Frontal cortex (tissue), 3 donors: ENCODE measurements at regions not wholly inside any gene's neighbourhood (a gene's known extent, or its start where the extent isn't known, plus 50 kb on each side); places are given as distances from the start of the nearest gene placed in this dataset.
"Not testable (repeated sequence)": the region's sequence is repeated elsewhere in the genome, so short reads cannot be mapped to it uniquely, and the experiment has no call there.

Source experiments
- DNase-seq, 2 donors: peaks; one replicate each; pipeline ENCODE4 v3.0.0; 2012; ENCODE audit warnings: low spot score in 2 of 2
- FAIRE-seq: peaks from 2 replicates; lab custom pipeline; 2012; peaks lifted over from hg19 to GRCh38; lab: Jason Lieb, UNC
- donor health status: control.
- donor health status: control.
- donor health status: control.

DNA sequence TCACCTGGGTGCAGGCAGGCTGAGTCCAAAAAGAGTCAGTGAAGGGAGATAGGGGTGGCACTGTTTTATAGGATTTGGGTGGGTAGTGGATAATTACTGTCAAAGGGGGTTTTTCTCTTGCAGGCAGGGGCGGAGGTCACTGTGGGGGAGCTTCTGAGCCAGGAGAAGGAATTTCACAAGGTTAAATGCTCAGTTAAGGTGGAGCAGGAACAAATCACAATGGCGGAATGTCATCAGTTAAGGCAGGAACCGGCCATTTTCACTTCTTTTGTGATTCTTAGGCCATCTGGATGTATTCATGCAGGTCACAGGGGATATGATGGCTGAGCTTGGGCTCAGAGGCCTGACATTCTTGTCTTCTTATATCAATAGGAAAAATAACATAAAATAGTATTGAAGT, 69.7 kb upstream of the SIRPG start:
- not testable (repeated sequence) for DNase-seq, FAIRE-seq

DNA sequence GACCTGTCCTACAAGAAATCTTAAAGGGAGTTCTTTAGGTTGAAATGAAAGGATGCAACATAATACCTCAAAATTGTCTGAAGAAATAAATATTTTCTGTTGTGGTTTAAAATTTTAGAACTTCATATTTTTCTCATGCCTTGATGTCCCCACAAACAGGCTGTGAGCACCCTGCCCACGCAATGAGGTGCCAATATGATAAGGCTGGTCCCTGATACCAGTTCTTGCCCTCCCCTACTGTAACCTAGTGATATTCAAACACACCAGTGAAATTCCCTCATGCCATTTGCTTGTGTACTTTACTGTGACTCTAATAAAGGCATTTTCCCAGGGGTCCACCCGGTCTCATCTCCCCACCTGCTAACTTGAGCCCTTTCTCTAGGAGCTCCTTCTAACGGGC, 67.3 kb upstream of the SIRPG start:
- DNase-seq = no peak
- no peak for FAIRE-seq

GRCh38 chr20:1722513-1723050, 65.0 kb upstream of the SIRPG start:
- DNase-seq (no peak), FAIRE-seq (no peak)

- no peak for DNase-seq
- no peak for FAIRE-seq
These were observed 64.3 kb upstream of the SIRPG start for GRCh38 chr20:1721687-1722512.

GRCh38 chr20:1720845-1721475, 63.4 kb upstream of the SIRPG start:
- FAIRE-seq = no peak

DNA sequence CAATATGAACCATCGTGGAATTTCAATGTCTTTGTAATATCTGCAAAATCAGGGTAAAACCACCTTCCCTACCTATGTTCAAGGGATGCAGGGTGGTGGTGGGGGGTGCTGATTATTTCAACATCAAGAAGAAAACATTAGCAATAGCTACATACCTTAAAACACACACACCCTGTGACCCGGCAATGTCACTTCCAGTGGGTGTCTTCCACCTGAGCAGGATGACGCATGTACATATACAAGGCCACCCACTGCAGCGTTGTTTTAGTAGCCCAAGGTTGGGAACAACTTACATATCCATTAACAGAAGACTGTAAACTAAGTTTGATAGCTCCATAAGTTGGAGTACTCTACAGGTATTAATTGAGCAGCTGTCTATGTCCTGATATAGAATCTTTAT, 62.6 kb upstream of the SIRPG start:
- FAIRE-seq (no peak), DNase-seq (no peak)

More at GRCh38 chr20:1720845-1721475, 63.4 kb upstream of the SIRPG start:
- no peak for DNase-seq

DNA sequence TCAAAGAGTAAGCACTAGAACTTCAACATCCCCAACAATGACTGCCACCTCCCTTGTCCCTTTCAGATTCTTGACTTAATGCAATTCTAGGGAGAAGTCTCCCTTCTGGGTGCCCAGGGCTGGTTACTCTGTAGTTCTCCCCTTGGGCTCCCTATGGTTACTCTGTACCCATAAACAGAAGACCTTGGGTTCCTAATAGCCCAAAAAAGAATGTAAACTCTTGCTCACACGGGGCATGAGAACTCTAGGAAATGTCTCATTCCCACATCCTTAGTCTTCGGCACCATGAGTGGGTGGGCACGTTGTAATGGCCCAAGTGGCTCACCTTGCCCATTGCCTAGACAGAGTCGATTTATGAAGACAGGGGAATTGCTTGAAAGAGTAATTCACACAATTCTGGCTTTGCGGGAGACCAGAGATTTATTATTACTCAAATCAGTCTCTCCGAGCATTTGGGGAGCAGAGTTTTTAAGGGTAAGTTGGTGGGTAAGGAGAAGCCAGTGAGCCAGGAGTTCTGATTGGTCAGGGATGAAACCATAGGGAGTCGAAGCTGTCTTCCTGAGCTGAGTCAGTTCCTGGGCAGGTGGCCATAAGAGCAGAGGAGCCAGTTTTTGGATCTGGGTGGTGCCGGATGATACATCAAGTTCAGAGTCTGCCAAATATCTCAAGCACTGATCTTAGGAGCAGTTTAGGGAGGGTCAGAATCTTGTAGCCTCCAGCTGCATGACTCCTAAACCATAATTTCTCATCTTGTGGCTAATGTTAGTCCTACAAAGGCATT, 61.2 kb upstream of the SIRPG start:
- no peak for FAIRE-seq
- no peak for DNase-seq

DNA sequence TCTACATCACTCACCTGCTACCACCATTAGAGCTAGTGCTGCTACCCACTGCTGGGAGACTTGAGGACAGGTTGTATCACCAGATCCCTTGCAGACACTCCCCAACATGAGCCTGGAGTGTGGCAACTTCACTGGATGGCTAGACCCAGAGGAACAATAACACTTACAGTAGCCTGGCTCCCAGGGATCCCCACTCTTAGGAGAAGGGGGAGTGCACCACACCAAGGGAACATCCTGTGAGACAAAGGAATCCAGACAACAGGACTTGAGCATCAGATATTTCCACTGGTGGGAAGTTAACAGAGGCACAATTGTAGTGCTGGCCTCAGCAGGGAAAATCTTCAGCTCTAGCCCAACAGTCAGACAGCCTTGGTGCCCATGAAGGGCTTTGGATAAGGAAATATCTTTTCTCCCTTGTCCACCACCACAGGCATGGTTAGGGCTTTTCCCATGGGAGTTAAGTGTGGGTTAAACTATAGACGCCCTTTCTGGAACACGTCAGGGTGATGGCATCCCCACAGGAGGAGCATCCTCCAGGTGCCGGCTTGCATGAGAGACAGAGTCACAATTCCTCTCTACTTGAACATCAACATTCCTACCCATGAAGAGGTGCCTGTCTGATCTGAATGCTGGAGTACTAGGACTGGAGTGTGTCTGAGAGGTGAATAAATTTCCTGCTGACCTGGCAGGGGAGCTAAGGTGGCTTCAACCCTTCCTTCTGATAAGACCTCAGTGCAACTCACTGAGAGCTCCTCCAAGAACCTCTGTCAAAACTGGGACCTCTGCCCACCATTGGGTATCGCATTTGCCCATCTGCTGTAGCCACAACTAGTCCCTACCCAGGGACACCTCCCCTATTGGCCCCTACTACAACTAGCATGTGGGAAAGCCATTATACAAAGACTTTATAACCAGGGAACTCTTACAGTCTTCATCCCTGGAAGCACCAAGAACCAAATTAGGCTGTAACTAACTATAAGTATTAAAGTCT, 55.4 kb upstream of the SIRPG start:
- no peak for DNase-seq
- FAIRE-seq = no peak

DNA sequence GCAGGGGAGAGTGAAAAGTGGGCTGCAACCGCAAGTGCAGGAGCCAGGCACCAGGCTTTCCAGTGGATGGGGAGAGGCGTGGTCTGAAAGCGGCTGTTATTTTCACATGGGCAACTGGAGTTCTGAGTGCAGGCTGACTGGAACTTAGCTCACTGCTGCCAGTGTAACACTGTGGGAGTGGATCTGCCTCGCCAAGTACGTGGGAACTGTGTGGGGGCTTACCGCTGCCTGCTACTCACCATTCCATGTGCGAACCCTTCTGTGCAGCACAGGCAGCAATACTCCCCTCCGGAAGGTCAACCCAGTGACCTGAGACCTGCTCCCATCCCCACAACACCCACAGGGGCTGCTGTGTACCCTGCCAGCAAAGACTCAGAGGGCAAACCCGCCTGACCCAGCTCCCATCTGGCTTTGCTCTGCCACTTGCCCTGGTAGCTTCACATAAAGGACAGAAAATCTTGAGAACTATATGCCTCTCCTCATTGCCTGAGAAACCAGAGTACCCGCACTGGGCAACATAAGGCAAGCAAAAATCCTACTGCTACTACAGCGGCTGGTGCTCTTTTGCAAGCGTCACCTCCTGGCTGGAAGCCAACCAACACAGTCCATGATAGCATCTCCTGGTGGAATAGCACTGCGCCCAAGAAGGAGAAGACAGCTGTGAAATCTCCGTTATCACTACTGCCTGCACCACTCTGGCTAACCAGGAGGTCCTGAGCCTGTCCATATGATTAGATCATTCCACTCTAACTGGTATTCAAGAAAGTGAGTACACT, 54.4 kb upstream of the SIRPG start:
- FAIRE-seq = no peak
- DNase-seq = no peak

DNA sequence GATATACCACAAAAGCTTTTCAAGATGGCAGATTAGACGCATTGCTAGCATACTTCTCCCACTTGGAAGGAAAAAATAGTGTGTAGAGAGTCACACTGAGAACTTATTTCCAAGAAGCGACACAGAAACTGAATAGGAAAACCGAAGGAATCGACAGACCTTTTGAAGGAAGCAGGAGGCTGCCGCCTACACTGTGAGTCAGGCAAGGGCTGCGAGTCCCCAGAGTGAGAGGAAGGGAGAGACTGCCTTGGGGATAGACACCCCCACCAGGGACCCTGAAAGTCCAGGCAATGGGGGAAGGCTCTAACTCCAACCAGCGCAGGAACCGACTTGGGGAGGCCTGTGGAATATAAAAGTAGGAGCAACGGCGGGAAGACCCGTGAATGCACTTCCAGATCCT, 53.7 kb upstream of the SIRPG start:
- DNase-seq = no peak
- FAIRE-seq = no peak

GRCh38 chr20:1710484-1710883, 52.9 kb upstream of the SIRPG start:
- FAIRE-seq (no peak), DNase-seq (no peak)

GRCh38 chr20:1707588-1708449, 50.2 kb upstream of the SIRPG start:
- DNase-seq = no peak
- no peak for FAIRE-seq
